A549 (cell line): ENCODE measurements at regions not wholly inside any gene's neighbourhood (a gene's known extent, or its start where the extent isn't known, plus 50 kb on each side); places are given as distances from the start of the nearest gene placed in this dataset.

Experiments
- ATAC-seq, 2 experiments: fragments of 200-7000 bp in 1 of 2; fragments of >200 bp in 1 of 2; cut with Nextera tagmentation in 1 of 2; cut with Tn5 transposase in 1 of 2; 3 replicates each; pipeline versions ENCODE4 v1.8.0 to v1.9.1; 2018 to 2020; ENCODE audit warnings: mild to moderate bottlenecking in 1 of 2, moderate library complexity in 1 of 2
- CTCF ChIA-PET: fragments of 300-600 bp; sonication (Branson Sonifier 250); formaldehyde crosslinking; extraction: SDS; loops from one replicate; lab custom pipeline; 2021; ENCODE audit warnings: antibody characterized with exemption, inconsistent platforms; lab: Yijun Ruan, JAX
- POLR2A ChIA-PET: fragments of 350-600 bp; formaldehyde crosslinking; extraction: SDS; loops from one replicate; lab custom pipeline; 2021; ENCODE audit warnings: antibody characterized with exemption, inconsistent platforms; lab: Yijun Ruan, JAX
- DNase-seq, 2 experiments: peaks; one replicate each; pipeline versions ENCODE4 v3.0.0 to v3.0.0-alpha.2; 2011 to 2016; ENCODE audit warnings: low read depth in 1 of 2, low spot score in 1 of 2
- FAIRE-seq: peaks from 2 replicates; lab custom pipeline; 2011; peaks lifted over from hg19 to GRCh38; lab: Jason Lieb, UNC
- H3K27ac ChIP-seq, 2 experiments: fragments of >200 bp; sonication (Bioruptor Twin); formaldehyde crosslinking; 3 replicates each; pipeline ENCODE4 v1.5.1; 2016 to 2017
- H3K4me1 ChIP-seq: fragments of >200 bp; sonication (Bioruptor Twin); formaldehyde crosslinking; 3 replicates; pipeline ENCODE4 v1.6.1; 2016
- H3K4me2 ChIP-seq: fragments of >200 bp; sonication (Bioruptor Twin); formaldehyde crosslinking; 3 replicates; pipeline ENCODE4 v1.6.1; 2016
- H3K4me3 ChIP-seq: fragments of >200 bp; sonication (Bioruptor Twin); formaldehyde crosslinking; 3 replicates; pipeline ENCODE4 v1.5.1; 2016
- H3K9me3 ChIP-seq: fragments of >200 bp; sonication (Bioruptor Twin); formaldehyde crosslinking; 3 replicates; pipeline ENCODE4 v1.6.1; 2016
- CBX2 ChIP-seq: fragments of 200-600 bp; sonication (generic); IDR thresholded peaks from 2 replicates; pipeline ENCODE4 v1.6.1; 2016; ENCODE audit warnings: low read depth, mild to moderate bottlenecking, borderline replicate concordance
- CBX8 ChIP-seq: fragments of 200-600 bp; sonication (generic); IDR thresholded peaks from 2 replicates; pipeline ENCODE4 v1.6.1; 2016
- GATA3 ChIP-seq: IDR thresholded peaks from 2 replicates; pipeline ENCODE4 v1.6.1; 2012; ENCODE audit warnings: borderline replicate concordance
- POLR2AphosphoS2 ChIP-seq: conservative IDR thresholded peaks from 2 replicates; pipeline ENCODE4 v1.6.1; 2012; ENCODE audit warnings: low read length, improper control_type of control experiment, inconsistent platforms
- RARB ChIP-seq: fragments of 250-450 bp; sonication (Bioruptor Pico); IDR thresholded peaks from 2 replicates; pipeline ENCODE4 v1.8.0; 2021; ENCODE audit warnings: mild to moderate bottlenecking, moderate library complexity
- REST ChIP-seq: fragments of 200-600 bp; sonication (generic); IDR thresholded peaks from 2 replicates; pipeline ENCODE4 v1.6.1; 2016; ENCODE audit warnings: antibody characterized with exemption, mild to moderate bottlenecking, moderate library complexity
- RFX5 ChIP-seq: fragments of 450-650 bp; IDR thresholded peaks from 2 replicates; pipeline ENCODE4 v1.7.1; 2014; ENCODE audit warnings: antibody characterized with exemption, mild to moderate bottlenecking, moderate library complexity
- RNF2 ChIP-seq: fragments of 200-600 bp; sonication (generic); IDR thresholded peaks from 2 replicates; pipeline ENCODE4 v1.6.1; 2016; ENCODE audit warnings: low read depth, mild to moderate bottlenecking, antibody characterized with exemption, moderate library complexity, borderline replicate concordance
- TFCP2L1 ChIP-seq: fragments of 250-450 bp; sonication (Bioruptor Pico); IDR thresholded peaks from 2 replicates; pipeline ENCODE4 v1.5.0; 2021; ENCODE audit warnings: mild to moderate bottlenecking
- USF2 ChIP-seq: fragments of 450-650 bp; IDR thresholded peaks from 2 replicates; pipeline ENCODE4 v1.6.1; 2014; ENCODE audit warnings: antibody characterized with exemption
- ZSCAN20 ChIP-seq: fragments of 250-450 bp; sonication (Bioruptor Pico); IDR thresholded peaks from 2 replicates; pipeline ENCODE4 v1.8.0; 2022; ENCODE audit warnings: mild to moderate bottlenecking, moderate library complexity
- WGBS: methylation state at CpG from one replicate; pipeline ENCODE4 v1.1.6; 2017; ENCODE audit errors: missing lambda C conversion rate; 5-methylcytosine and 5-hydroxymethylcytosine counted together
- TF ChIP-seq, protein P1 (sequence below): IDR thresholded peaks from 2 replicates; pipeline ENCODE4 v1.6.1; 2012
- TF ChIP-seq, protein P2 (sequence below): IDR thresholded peaks from 2 replicates; pipeline ENCODE4 v1.6.1; 2012; ENCODE audit warnings: low read depth, borderline replicate concordance

GRCh38 chr22:22776121-22776520, 111.5 kb upstream of the IGLL5 start (continued):
- TF ChIP-seq USF2 (no peak), RFX5 (no peak), CBX8 (no peak), REST (no peak), TFCP2L1 (no peak), RARB (no peak), RNF2 (no peak)
- TF ChIP-seq, protein P1, sequence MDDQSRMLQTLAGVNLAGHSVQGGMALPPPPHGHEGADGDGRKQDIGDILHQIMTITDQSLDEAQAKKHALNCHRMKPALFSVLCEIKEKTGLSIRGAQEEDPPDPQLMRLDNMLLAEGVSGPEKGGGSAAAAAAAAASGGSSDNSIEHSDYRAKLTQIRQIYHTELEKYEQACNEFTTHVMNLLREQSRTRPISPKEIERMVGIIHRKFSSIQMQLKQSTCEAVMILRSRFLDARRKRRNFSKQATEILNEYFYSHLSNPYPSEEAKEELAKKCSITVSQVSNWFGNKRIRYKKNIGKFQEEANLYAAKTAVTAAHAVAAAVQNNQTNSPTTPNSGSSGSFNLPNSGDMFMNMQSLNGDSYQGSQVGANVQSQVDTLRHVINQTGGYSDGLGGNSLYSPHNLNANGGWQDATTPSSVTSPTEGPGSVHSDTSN = no peak

DNA sequence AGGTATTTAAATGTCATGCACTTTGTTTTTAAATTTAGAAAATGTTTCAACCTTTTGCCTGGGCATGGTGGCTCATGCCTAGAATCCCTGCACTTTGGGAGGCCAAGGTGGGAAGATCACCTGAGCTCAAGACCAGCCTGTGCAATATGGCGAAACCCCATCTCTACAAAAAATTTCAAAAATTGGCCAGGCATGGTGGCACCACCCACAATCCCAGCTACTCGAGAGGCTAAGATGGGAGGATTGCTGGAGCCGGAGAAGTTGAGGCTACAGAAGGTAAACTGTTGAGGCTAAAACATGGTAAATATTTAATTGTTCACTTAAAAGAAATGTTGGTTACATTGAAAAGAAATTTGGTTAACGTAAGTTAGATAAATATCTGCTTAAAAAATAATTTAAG, 108.4 kb upstream of the IGLL5 start:
- CTCF ChIA-PET = interaction anchor here (0.9 to 1.5 kb wide), 2 partner anchors 69 to 70 kb away, joined by 3 to 4 read pairs; no protein-coding TSS in a partner anchor
- no peak for FAIRE-seq
- WGBS = 85% methylated on average over 4 of the region's 4 CpGs

GRCh38 chr22:22783575-22783974, 104.0 kb upstream of the IGLL5 start:
- FAIRE-seq (no peak), DNase-seq (no peak), ATAC-seq (no peak)
- TF ChIP-seq POLR2AphosphoS2 (no peak), GATA3 (no peak), ZSCAN20 (no peak), CBX2 (no peak)
- Histone ChIP-seq H3K27ac (no peak overlapping the region), H3K4me2 (no peak overlapping the region), H3K4me1 (no peaks in the 10 kb centered on the region), H3K9me3 (no peaks in the 10 kb centered on the region), H3K4me3 (no peak overlapping the region)
- WGBS = 20% methylated on average over 3 of the region's 3 CpGs
- ChIA-PET CTCF (interaction anchor here (0.9 to 1.1 kb wide), 2 partner anchors 109 to 240 kb away, joined by 3 read pairs; no protein-coding TSS in a partner anchor), POLR2A (no interaction called here)

More for the DNA sequence above, 108.4 kb upstream of the IGLL5 start:
- Histone ChIP-seq H3K9me3 (no peaks in the 10 kb centered on the region), H3K27ac (no peak overlapping the region), H3K4me1 (no peaks in the 10 kb centered on the region), H3K4me3 (no peak overlapping the region), H3K4me2 (no peak overlapping the region)
- ATAC-seq (no peak), DNase-seq (no peak)
- TF ChIP-seq, protein P2, sequence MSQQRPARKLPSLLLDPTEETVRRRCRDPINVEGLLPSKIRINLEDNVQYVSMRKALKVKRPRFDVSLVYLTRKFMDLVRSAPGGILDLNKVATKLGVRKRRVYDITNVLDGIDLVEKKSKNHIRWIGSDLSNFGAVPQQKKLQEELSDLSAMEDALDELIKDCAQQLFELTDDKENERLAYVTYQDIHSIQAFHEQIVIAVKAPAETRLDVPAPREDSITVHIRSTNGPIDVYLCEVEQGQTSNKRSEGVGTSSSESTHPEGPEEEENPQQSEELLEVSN = no peak
- TF ChIP-seq RARB (no peak), USF2 (no peak), CBX2 (no peak)
- POLR2A ChIA-PET = no interaction called here
